ENCODE measurements at regions not wholly inside any gene's neighbourhood (a gene's known extent, or its start where the extent isn't known, plus 50 kb on each side); places are given as distances from the start of the nearest gene placed in this dataset.

- peaks cover 0 to 2% (median 0%) of the 10 kb centered on the region in 3 experiments; a peak in 1 of 7 replicates for H3K36me3 Mint-ChIP-seq (ENCODE audit: insufficient read depth in 1 of 3, low read depth in 3 of 3)
- no peak overlapping the region for H2BK12ac ChIP-seq (ENCODE audit: insufficient read length, low read depth, low read length)
- no peak overlapping the region for H4K8ac ChIP-seq (replicated peaks; ENCODE audit: insufficient read length, low read depth, low read length)
- H3K4me1 ChIP-seq (ENCODE audit: insufficient read depth, low read length): no peaks in the 10 kb centered on the region
- H2AFZ ChIP-seq (ENCODE audit: low read length): no peak overlapping the region
- no peaks in the 10 kb centered on the region; the same call in 1 of the 2 replicates for H3K27me3 Mint-ChIP-seq (ENCODE audit: low read depth)
- WGBS (ENCODE audit: extremely low coverage, insufficient read length, low lambda C conversion rate): 100% methylated on average over 2 of the region's 8 CpGs
- H3K9me3 Mint-ChIP-seq: peaks cover 0 to 4% of the 10 kb centered on the region in 2 experiments; a peak in 1 of 5 replicates
- no peak overlapping the region for H3K56ac ChIP-seq (ENCODE audit: insufficient read length, low read depth, low read length)
- peaks cover 0 to 2% of the 10 kb centered on the region in 2 experiments; a peak in 3 of 4 replicates for H3K4me1 Mint-ChIP-seq
- H3K9me3 ChIP-seq (ENCODE audit: control insufficient read depth, low read depth, low read length): no peaks in the 10 kb centered on the region
- H2AK5ac ChIP-seq (ENCODE audit: insufficient read length, low read length): no peak overlapping the region
- no peak overlapping the region for H3K27ac ChIP-seq (ENCODE audit: insufficient read length, low read depth, low read length)
- no peak overlapping the region for H3K4me3 Mint-ChIP-seq
- H3K4ac ChIP-seq (ENCODE audit: low read depth, low read length): no peak overlapping the region
- H4K91ac ChIP-seq (ENCODE audit: insufficient read length, low read depth, low read length): no peak overlapping the region
- H3K79me1 ChIP-seq (ENCODE audit: insufficient read depth, low read depth, low read length, poor library complexity, severe bottlenecking): no peaks in the 10 kb centered on the region
- H3T11ph ChIP-seq (ENCODE audit: low read length): no peak overlapping the region
- H2BK5ac ChIP-seq (ENCODE audit: insufficient read length, low read length): no peak overlapping the region
- H3K23ac ChIP-seq (ENCODE audit: insufficient read length, low read depth, low read length): no peak overlapping the region
- H2BK120ac ChIP-seq (ENCODE audit: low read depth, low read length, poor library complexity, severe bottlenecking): no peak overlapping the region
- no peak for DNase-seq
- H3K14ac ChIP-seq (ENCODE audit: insufficient read depth, low read length): no peak overlapping the region
- no peak overlapping the region for H2BK15ac ChIP-seq (ENCODE audit: low read depth, low read length)
- no peaks in the 10 kb centered on the region for H3K27me3 ChIP-seq (ENCODE audit: insufficient read depth, low read length)
- H3K9ac ChIP-seq (ENCODE audit: extremely low read depth, insufficient read length, low read length): no peak overlapping the region
- no peak overlapping the region for H3K18ac ChIP-seq (ENCODE audit: insufficient read length, low read depth, low read length)
- H3K4me2 ChIP-seq (ENCODE audit: insufficient read depth, insufficient read length, low read length): no peak overlapping the region
- no peak overlapping the region for H2BK20ac ChIP-seq (ENCODE audit: low read depth, low read length, poor library complexity, severe bottlenecking)
- H3K27ac Mint-ChIP-seq: peak overlapping the region in 1 of 3 experiments; percentile 12; a peak in 1 of 7 replicates
- H3K23me2 ChIP-seq (ENCODE audit: insufficient read length, low read depth, low read length, poor library complexity, severe bottlenecking): no peaks in the 10 kb centered on the region
- H3K79me2 ChIP-seq (ENCODE audit: insufficient read depth, low read length): no peaks in the 10 kb centered on the region
- H4K20me1 ChIP-seq (ENCODE audit: control insufficient read depth, insufficient read depth, insufficient read length): no peaks in the 10 kb centered on the region
- no peak overlapping the region for H4K5ac ChIP-seq (ENCODE audit: insufficient read length, low read depth, low read length)
- TF ChIP-seq CTCF (conservative IDR thresholded peaks at IDR 0.05): no peak
Observed at GRCh38 chr2:107258531-107259407, 372.8 kb upstream of the ST6GAL2 start.

All from H9 (cell line).